ENCODE measurements at regions not wholly inside any gene's neighbourhood (a gene's known extent, or its start where the extent isn't known, plus 50 kb on each side); places are given as distances from the start of the nearest gene placed in this dataset.
"Not testable (repeated sequence)": the region's sequence is repeated elsewhere in the genome, so short reads cannot be mapped to it uniquely, and the experiment has no call there.

- no peak for TF ChIP-seq EZH2phosphoT487 (IDR thresholded peaks at IDR 0.05; ENCODE audit: low read depth, severe bottlenecking, unreplicated experiment)
- TF ChIP-seq CTCF (IDR thresholded peaks at IDR 0.05; ENCODE audit: poor library complexity) = no peak
- no peak for TF ChIP-seq EZH2 (IDR thresholded peaks at IDR 0.05; ENCODE audit: borderline replicate concordance)
- H3K27ac ChIP-seq = no peak overlapping the region
- H3K9me3 ChIP-seq (ENCODE audit: low read depth) = no peaks in the 10 kb centered on the region
- WGBS (ENCODE audit: low lambda C conversion rate, missing lambda C conversion rate) = 80% methylated on average over 4 of the region's 4 CpGs
- no peaks in the 10 kb centered on the region for H4K20me1 ChIP-seq (ENCODE audit: insufficient read depth, poor library complexity, severe bottlenecking)
- H3K4me1 ChIP-seq (ENCODE audit: insufficient read depth) = no peaks in the 10 kb centered on the region
- H3K27me3 ChIP-seq = no peaks in the 10 kb centered on the region
- H3K36me3 ChIP-seq (replicated peaks; ENCODE audit: insufficient read depth, low read depth) = no peaks in the 10 kb centered on the region
- no peaks in the 10 kb centered on the region for H3K9me2 ChIP-seq (replicated peaks; ENCODE audit: insufficient read depth)
- DNase-seq (ENCODE audit: low spot score) = no peak
- H3K4me3 ChIP-seq = no peak overlapping the region
- H3K79me2 ChIP-seq = no peaks in the 10 kb centered on the region
- H3K4me2 ChIP-seq = no peak overlapping the region
- H2AFZ ChIP-seq = no peak overlapping the region
These were observed 334.2 kb downstream of the KLF13 start for GRCh38 chr15:31660816-31661215.

GRCh38 chr15:31665732-31666131 lies 339.1 kb downstream of the KLF13 start:
- H4K20me1 ChIP-seq (ENCODE audit: insufficient read depth, poor library complexity, severe bottlenecking); H3K9me2 ChIP-seq (replicated peaks; ENCODE audit: insufficient read depth): not testable (repeated sequence)
- 96% methylated on average over 8 of the region's 8 CpGs for WGBS (ENCODE audit: low lambda C conversion rate, missing lambda C conversion rate)

DNA sequence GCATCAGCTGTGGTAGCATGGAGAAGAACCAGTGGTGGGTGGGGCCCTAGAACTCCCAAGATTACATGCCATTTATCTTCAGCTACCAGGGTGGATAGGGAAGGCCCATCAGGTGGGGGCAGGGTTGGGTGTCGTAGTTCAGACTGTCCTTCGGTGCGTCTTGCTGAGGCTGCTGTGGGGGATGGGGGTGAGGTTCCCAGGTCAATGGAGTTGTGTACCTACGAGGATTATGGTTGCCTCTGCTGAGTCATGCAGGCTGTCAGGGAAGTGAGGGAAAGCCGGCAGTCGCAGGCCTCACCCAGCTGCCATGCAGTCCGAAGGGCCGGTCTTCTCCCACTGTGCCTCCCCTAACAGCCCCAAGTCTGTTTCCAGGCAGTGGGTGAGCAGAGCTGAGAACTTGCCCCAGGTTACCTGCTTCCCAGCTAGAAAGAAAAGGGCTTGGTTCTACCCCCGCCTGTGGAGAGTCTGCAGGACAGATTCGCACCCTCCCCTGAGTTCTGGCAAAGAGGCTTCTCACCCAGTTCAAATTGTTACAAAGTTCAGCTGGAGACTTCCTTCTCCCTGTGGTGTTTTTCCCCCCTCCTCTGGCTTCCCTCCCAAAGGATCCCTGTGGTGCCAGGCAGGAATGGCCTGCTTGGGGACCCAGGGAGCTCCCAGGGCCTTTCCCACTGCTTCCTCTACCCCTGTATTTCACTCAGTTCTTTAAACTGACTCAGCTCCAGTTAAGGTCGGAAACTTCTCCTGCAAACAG lies 342.7 kb downstream of the KLF13 start:
- not testable (repeated sequence) for H4K20me1 ChIP-seq (ENCODE audit: insufficient read depth, poor library complexity, severe bottlenecking); H3K4me2 ChIP-seq; H3K4me1 ChIP-seq (ENCODE audit: insufficient read depth); H3K79me2 ChIP-seq; H3K4me3 ChIP-seq; H3K36me3 ChIP-seq (replicated peaks; ENCODE audit: insufficient read depth, low read depth); H3K27me3 ChIP-seq; H2AFZ ChIP-seq; H3K9me3 ChIP-seq (ENCODE audit: low read depth); H3K9me2 ChIP-seq (replicated peaks; ENCODE audit: insufficient read depth)
- DNase-seq (ENCODE audit: low spot score) = peak; percentile 10
- whole genome bisulfite sequencing (ENCODE audit: low lambda C conversion rate, missing lambda C conversion rate) = 65% methylated on average over 11 of the region's 11 CpGs
- H3K27ac ChIP-seq = peak overlapping the region; percentile 34

More at GRCh38 chr15:31665732-31666131, 339.1 kb downstream of the KLF13 start:
- H3K79me2 ChIP-seq; H3K4me2 ChIP-seq; H3K9me3 ChIP-seq (ENCODE audit: low read depth); H3K36me3 ChIP-seq (replicated peaks; ENCODE audit: insufficient read depth, low read depth); DNase-seq (ENCODE audit: low spot score); H3K27me3 ChIP-seq; H3K27ac ChIP-seq; H2AFZ ChIP-seq; H3K4me3 ChIP-seq; H3K4me1 ChIP-seq (ENCODE audit: insufficient read depth): not testable (repeated sequence)

- H3K79me2 ChIP-seq; DNase-seq (ENCODE audit: low spot score); H3K4me2 ChIP-seq; H3K27me3 ChIP-seq; H3K4me1 ChIP-seq (ENCODE audit: insufficient read depth); H3K4me3 ChIP-seq; H3K36me3 ChIP-seq (replicated peaks; ENCODE audit: insufficient read depth, low read depth); H3K9me2 ChIP-seq (replicated peaks; ENCODE audit: insufficient read depth); H4K20me1 ChIP-seq (ENCODE audit: insufficient read depth, poor library complexity, severe bottlenecking); H3K27ac ChIP-seq; H3K9me3 ChIP-seq (ENCODE audit: low read depth); H2AFZ ChIP-seq: not testable (repeated sequence)
- 65% methylated on average over 3 of the region's 3 CpGs for WGBS (ENCODE audit: low lambda C conversion rate, missing lambda C conversion rate)
These were observed 346.6 kb downstream of the KLF13 start for GRCh38 chr15:31673263-31673662.

GRCh38 chr15:31681529-31682259 lies 348.6 kb upstream of the CHRNA7 start:
- not testable (repeated sequence) for H3K27me3 ChIP-seq; DNase-seq (ENCODE audit: low spot score); H3K36me3 ChIP-seq (replicated peaks; ENCODE audit: insufficient read depth, low read depth); H3K4me3 ChIP-seq; H3K9me2 ChIP-seq (replicated peaks; ENCODE audit: insufficient read depth); H3K79me2 ChIP-seq; H4K20me1 ChIP-seq (ENCODE audit: insufficient read depth, poor library complexity, severe bottlenecking); H3K27ac ChIP-seq; H3K4me2 ChIP-seq; H3K4me1 ChIP-seq (ENCODE audit: insufficient read depth); H2AFZ ChIP-seq; H3K9me3 ChIP-seq (ENCODE audit: low read depth)
- WGBS (ENCODE audit: low lambda C conversion rate, missing lambda C conversion rate) = 94% methylated on average over 1 of the region's 1 CpG

DNA sequence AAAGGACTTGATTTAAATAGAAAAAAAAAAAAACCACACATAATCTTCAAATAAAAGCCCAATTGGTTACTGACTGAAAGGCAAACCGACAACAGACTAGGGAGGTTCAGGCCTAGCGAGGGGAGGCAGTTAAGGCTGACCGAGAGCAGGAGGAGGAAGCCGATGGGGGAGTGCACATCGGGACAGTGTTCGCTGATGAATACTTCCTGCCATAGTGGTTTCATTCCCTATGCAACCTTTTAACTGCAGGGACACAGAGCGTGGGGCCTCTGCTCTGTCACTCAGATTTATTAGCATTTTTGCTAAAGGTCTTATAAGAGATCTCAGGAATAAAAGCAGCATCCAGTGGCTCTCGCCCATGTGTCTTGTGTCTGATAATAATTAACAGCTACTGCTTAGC lies 343.2 kb upstream of the CHRNA7 start:
- H3K27me3 ChIP-seq; H3K9me2 ChIP-seq (replicated peaks; ENCODE audit: insufficient read depth); H3K36me3 ChIP-seq (replicated peaks; ENCODE audit: insufficient read depth, low read depth); DNase-seq (ENCODE audit: low spot score); H3K79me2 ChIP-seq; H3K4me3 ChIP-seq; H3K9me3 ChIP-seq (ENCODE audit: low read depth); H4K20me1 ChIP-seq (ENCODE audit: insufficient read depth, poor library complexity, severe bottlenecking); H2AFZ ChIP-seq; H3K4me2 ChIP-seq; H3K27ac ChIP-seq; H3K4me1 ChIP-seq (ENCODE audit: insufficient read depth): not testable (repeated sequence)
- 52% methylated on average over 8 of the region's 8 CpGs for WGBS (ENCODE audit: low lambda C conversion rate, missing lambda C conversion rate)

DNA sequence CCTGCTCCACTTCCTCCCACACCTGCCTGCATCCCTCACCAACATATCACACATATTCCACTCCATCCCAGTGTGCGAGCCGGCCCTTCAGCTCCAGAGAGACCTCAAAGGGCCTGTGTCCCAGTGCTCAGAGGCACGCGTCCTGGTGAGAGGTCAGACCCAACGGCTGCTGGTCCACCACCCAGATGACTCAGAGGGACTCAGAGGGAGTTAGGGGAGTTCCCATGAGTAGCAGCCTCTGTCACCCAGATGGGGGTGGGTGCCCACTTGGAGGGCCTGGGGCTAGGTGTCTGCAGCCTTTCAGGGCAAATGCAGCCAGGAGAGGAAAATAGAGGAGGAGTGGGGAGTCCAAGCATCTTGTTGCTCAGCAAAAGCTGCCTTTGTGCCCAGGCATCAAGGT lies 333.8 kb upstream of the CHRNA7 start:
- WGBS (ENCODE audit: low lambda C conversion rate, missing lambda C conversion rate) = 91% methylated on average over 3 of the region's 5 CpGs

More for the DNA sequence above, 333.8 kb upstream of the CHRNA7 start:
- H3K79me2 ChIP-seq; H3K4me2 ChIP-seq; H3K27me3 ChIP-seq; H3K9me3 ChIP-seq (ENCODE audit: low read depth); H3K36me3 ChIP-seq (replicated peaks; ENCODE audit: insufficient read depth, low read depth); DNase-seq (ENCODE audit: low spot score); H3K4me1 ChIP-seq (ENCODE audit: insufficient read depth); H4K20me1 ChIP-seq (ENCODE audit: insufficient read depth, poor library complexity, severe bottlenecking); H3K27ac ChIP-seq; H3K9me2 ChIP-seq (replicated peaks; ENCODE audit: insufficient read depth); H3K4me3 ChIP-seq; H2AFZ ChIP-seq: not testable (repeated sequence)

All from hepatocyte (in vitro differentiated cells).